Esophagus mucosa (tissue), 1 donor: ENCODE measurements at regions not wholly inside any gene's neighbourhood (a gene's known extent, or its start where the extent isn't known, plus 50 kb on each side); places are given as distances from the start of the nearest gene placed in this dataset.

Experiments used
- ATAC-seq: fragments of 200-7000 bp; cut with Tn5 transposase; one replicate; pipeline ENCODE4 v1.9.1; 2020
- donor health status: DM: yes; HTN: yes; CAD: no.

DNA sequence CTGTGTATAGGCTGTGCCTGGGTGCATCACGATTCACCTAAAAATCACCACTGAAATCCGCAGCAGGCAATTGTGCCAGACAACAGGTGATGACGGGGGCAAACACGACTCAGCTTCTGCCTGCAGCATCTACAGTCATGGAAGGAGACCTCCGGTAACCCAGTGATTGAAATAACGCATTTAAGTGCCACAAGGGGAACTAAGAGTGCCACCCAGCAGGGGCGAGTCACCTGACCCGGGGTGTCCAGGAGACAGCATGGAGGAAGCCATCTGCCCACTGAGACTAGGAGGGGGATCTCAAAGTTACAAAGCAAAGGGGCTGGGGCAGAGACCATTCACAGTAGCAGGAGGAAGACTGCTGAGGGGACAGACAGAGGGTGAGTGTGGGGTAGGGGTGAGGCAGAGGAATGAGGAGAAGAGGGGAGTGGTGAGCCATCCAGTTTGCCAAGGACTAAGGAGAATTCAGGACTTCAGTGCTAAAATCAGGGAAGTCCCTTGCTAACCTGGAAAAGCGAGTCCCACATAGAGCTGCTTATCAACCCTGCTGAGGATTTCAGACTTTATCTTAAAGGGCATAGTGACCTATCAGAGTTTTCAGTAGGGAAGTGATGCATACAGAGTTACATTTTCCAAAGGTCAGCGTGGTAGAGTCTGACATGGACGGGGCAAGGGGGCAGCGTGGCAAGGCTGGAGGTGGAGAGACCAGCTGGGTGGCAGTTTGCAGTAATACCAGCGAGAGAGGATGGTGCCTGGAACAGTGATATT is 256.7 kb upstream of the HES1 start:
- ATAC-seq: no peak

DNA sequence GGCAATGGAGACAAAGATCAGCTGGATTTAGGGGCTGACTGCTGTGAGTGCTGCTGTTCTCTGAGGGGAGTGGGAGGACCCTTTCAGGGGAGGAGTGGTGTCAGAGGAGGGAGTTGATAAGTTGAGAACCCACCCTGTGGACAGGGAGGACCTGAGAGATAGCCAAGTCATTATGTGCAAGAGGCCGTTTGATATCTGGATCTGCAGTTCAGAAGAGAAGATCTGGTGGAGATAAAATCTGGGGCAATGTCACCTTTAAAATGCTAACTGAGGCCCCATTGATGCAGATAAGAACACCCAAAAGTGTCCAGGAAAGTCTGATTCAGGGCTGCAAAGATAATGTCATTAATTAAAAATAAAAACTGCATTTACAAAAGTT is 256.1 kb upstream of the HES1 start:
- no peak for ATAC-seq

DNA sequence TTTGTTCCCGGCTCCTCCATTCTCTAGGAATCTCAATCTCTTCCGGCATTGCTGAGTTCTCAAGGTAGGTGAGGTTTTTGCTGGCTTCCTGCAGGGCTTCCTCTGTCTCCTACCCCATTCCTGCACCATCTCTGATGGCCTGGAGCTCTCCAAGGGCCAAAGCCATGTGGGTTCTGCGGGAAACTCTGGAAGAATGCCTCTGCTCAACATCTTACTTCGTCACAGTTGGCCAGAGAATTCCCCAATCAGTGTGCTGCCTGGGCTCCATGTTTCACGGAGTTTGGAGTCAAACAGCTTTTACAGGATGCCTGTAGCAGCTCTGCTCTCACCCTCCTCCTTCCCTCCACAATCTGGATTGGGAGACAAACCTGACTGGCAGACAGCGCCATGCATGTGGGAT is 253.9 kb upstream of the HES1 start:
- ATAC-seq: no peak

DNA sequence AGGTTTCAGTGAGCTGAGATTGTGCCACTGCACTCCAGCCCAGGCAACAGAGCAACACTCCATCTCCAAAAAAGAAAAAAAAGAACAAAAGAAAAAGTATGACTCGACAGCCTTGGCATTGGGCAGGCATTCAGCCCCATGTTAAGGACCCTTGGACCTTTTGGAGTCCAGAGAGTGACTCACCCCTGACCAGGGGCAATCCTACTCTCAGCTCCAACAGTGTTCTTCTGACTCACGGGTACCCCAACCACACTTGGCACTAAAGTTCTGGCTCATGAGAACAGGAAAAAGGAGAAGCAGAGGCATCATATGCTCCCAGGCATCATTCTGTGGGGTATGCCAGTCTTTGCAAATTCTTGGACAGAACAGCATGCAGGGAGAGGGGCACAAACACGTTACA is 252.4 kb upstream of the HES1 start:
- ATAC-seq: no peak

DNA sequence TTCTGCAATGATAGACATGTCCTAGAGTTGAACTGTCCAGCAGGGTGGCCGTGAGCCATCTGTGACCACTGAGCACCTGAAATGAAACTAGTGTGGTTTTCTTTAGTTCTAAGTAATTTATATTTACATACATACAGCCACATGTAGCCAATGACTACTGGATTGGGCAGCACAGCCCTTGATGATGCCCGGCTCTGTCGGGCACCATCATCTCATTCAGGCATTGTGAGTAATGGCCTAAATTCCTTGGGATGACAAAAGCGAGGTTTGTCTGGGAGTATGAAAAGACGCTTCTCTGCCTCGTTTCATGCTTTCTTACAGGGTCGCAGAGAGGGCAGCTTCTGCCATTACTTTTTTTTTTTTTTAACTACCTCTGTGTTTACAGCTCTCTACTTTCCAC is 251.9 kb upstream of the HES1 start:
- peak; percentile 11 for ATAC-seq

DNA sequence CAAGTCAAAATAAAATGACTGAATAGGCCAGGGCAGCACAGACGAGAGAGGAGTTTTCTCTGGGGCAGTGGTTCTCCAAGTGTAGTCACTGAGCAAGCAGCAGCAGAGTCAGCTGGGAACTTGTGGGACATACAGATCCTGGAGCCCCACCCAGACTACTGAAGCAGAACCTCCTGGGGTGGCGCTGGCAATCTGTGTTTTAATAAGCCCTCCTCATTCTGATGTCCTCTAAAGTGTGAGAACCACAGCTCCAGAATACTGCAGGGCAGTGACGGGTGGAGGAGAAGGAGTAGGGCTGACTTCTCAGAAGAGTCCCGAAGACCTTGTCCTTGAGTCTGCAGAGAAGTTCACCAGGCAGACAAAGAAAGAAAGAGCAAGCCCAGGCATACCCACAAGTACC is 251.3 kb upstream of the HES1 start:
- peak; percentile 63 for ATAC-seq

DNA sequence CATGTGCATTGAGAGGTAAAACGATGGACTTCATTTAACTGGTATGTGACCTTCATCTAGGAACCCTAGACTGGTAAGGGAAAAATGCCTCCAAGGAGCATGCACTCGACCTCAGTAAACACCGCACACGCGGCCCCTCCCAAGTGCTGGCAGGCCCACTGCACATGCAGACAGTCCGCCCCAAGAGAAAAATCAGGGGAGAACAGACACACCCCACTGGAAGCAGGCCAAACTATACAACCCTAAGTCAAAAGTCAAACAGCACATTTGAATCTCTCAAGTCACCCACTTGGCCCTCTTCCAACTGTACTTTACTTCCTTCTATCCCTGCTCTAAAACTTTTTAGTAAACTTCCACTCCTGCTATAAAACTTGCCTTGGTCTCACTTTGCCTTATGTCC is 250.1 kb upstream of the HES1 start:
- peak; percentile 86 for ATAC-seq

DNA sequence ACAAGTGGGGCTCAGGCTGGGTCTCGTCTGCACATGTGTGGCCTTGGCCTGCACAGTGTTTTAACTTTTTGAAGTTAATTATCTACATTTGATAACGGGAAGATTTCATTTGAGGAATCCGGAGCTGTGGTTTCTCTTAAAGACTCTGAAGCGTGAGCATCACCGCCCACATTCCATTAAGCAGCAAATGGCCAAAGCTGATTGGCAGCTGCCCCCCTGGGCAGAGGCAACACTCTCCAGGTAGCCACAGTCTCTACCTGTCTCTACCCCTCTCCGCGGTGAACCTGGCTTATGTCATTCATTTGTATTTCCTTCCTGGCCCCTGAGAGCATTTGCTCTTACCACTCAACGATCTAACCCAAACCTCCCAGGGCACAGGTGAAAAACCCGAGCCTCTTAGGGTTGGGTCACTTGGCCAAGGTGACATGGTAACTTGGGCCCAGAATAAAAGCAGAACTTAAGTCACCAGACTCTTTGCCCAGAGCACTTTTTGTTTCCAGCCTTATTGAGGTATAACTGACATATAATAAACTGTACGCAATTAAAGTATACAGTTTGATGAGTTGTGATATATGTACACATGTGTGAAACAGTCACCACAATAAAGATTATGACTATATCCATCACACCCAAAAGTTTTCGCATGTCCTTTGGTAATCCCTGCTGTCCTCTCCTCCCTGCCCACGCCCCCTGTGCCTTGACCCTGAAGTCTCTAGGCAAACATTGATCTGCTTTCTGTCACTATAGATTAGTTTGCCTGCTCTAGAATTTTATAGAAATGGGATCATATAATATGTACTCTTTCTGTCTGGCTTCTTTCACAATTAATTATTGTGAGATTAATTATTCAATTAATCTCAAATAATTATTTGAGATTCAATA is 245.7 kb upstream of the HES1 start:
- no peak for ATAC-seq

DNA sequence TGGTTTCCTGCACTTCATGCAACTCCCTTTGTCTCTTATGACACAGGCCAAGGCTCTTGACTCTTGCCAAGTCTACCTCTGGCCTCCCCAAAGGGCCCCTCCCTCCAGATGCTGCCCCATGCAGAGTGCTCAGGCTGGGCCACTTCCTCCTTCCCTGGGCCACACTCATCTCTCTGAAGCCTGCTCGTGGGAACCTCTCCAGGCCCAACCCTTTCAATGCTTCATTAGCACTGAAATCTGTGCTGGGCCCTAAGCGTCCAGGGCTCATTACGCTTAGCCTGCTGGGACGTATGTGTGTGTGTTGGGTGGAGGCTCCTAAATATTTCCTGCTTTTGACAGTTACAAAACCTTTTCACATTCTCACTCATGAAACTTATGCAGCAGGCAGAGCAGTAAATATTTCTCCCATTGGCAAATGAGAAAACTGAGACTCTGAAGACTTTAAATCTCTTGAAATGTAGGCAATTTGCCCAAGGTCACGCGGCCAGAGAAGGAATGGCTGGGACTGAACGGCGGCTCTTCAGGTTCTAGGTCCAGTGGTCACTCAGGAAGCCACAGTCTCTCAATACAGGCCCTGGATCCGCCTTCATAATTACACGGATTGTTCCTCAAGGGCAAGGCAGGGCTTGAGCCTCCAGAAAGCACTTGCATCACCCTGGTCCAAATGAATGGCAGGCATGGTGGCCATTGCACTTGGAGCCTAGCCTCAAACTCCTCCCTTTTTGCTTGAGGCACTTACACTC is 241.7 kb upstream of the HES1 start:
- peak; percentile 99 for ATAC-seq

DNA sequence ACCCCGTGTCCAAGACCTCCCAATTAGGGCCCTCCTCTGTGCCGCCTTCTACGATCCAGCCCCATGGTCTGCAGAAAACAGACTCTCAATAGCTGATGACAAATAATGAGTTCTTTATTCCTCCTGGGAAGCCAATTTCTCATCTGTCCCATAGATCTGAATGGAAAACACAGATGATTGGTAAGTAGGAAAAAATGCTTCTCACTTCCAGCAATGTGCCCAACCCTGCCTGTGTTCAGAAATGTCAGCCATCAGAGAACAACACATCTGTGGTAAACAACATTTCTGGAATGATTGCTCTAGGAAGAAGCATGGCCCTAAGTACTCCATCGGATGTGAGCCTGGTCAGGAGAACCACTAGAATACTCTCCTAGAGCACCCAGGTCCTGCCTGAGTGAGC is 240.5 kb upstream of the HES1 start:
- ATAC-seq: no peak

DNA sequence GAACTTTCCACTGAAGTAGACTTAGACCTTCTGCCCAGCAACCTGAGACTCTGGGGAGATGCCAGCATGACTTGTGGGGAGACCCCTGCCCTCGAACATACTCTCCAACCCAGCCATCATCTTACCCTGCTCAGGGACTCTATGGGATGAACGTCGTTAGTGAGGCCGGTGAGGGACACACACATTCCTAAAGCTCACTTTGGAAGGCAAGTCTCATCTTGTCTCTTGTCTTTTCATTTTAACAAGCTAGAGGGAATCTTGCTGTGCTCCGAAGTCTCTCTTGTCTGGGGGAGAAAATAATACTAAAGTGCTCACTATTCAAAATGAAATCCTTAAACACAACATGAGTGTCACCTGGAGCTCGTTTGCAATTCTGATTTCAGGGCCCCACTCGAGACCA is 239.5 kb upstream of the HES1 start:
- ATAC-seq: peak; percentile 13

DNA sequence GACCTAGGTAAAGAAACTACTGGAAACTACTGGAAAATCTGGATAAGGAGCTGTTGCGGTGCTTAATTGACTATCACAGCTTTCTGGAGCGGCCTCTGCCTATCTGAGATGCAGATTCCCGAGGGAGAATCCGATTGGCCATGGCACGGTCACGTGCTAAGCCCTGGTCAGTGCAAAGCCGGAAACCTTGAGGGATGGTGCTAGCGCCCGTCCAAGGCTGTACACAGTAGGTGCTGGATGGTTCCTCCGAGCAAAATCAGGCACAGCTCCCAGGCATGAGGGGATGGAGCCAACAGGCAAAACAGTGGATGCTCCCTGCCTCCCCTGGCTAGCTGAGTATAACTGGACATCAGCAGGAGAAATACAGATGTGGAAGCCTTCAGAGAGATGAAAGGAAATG is 238.7 kb upstream of the HES1 start:
- no peak for ATAC-seq

DNA sequence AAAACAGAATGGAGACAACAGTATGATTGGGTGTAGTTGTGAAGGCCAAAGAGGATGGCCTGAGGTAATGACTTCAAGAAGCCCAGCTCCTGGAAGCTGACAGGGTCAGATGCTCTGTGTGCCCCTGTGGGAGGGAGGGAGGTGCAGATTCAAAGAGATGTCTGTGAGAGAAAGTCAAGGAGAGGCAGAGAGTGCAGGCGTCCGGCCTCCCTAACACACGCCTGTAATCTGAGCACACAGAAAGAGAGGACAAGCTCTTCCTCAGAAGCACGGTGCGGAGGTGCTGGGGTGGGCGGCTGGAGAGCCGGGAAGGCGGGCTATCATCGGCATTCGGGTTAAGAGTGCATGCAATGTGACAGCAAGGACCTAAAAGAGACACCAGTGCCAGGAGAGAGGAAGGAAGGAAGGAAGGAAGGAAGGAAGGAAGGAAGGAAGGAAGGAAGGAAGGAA is 238.2 kb upstream of the HES1 start:
- no peak for ATAC-seq

DNA sequence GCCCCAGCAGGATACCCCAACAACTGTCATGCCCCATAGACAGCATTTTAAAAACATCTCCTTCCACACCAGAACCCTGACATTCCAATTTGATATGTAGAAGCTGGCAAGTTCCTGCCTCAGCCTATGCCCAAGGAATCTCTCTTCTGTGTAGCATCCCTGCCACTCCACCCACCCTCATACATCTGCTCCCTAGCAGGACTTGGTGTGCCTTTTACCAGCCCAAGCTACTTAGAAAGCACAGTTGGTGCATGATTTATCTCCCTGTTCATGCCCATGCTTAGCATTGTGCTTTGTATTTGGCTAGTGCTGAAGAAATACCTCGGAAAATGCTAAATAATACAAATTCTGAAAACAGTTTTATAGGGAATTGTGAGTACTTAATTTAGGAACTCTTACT is 236.9 kb upstream of the HES1 start:
- no peak for ATAC-seq

DNA sequence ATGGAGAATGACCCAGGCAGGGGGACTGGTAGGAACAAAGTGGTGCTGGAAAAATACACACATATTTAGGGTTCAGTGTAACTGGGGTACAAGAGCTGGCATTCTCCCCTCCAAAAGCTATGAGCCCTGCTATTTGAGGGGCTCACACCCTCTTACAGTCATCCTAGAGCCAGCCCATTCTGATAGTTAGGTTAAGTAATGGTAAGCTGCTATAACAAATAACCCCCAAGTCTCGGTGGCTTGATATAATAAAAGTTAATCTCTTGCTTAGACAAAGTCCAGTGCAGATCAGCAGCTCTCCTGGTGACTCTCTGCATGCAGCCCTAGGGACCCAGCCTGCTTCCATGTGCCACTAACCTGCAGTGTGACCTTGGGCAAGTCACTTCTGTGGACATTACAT is 234.9 kb upstream of the HES1 start:
- ATAC-seq: no peak

DNA sequence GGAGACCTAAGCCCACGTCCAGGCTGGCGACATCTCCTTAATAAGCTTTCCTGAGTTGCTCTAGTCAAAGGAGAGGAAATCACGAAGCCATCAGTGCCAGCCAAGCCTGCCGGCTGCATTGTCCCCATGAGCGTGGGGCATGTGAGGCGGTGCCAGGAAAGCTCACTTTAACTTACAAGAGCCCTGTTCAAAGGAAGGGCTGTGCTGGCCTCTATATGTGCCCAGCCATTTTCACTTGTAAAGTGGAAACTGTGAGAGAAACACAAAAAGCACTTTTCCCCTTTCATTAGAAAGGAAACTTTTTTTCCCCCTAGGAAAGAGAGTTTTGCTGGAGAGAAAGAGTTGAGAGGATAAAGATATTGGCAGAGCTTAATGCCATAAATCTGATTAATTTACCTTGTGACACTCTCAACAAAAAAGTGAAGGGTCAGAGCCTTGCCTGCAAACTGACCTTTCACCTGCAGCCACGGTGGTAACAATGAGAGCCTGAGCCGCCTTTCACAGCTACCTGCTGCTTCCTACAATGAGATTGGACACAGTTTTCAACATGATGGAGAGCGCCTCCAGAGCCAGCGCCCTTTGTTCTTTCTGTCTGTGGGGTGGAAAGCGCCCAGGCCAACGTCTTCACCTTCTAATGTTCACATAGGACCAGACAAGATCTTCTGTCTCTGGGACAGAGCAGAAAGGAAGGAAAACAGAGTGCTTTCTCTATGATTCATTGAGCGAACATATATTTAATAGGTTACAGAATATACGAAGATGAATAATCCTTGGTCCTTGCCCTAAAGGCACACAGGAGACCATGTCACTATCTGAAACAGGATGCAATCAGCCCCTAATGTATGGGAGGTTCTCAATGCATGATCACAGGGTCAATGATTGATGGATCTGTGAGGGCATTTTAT is 233.1 kb upstream of the HES1 start:
- ATAC-seq: no peak

DNA sequence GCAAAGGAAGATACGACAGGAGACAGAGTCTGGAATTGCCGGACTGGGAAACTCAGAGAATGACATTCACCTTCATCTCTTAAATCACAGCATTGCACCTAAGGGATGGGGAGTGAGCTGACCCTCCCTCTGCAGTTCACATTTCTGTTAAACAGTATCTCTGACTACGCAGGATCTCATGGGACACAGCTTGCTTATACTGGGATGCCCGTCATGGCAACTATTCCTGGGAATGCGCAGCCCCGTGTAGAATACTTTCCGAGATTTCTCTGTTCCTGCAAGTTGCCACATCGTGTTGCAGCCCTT is 232.5 kb upstream of the HES1 start:
- no peak for ATAC-seq

DNA sequence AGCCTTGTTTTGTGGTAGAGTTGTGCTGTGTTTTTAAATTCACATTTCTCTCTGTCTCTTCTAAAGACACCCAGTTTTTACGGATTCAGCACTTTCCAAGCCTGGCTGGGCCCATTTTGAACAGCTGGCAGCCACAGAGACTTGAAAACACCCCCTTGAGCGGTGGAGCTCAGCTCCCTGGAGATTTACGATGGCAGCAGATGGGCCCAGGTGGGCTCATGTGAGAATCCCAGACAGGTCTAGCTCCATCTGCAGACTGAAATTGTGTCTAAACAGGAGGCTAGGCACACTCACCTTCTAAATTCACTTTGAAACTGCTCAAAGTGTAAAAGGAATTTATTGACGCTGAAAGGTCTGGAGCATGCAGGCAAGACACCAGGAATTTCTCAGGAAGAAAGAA is 232.0 kb upstream of the HES1 start:
- ATAC-seq: no peak

DNA sequence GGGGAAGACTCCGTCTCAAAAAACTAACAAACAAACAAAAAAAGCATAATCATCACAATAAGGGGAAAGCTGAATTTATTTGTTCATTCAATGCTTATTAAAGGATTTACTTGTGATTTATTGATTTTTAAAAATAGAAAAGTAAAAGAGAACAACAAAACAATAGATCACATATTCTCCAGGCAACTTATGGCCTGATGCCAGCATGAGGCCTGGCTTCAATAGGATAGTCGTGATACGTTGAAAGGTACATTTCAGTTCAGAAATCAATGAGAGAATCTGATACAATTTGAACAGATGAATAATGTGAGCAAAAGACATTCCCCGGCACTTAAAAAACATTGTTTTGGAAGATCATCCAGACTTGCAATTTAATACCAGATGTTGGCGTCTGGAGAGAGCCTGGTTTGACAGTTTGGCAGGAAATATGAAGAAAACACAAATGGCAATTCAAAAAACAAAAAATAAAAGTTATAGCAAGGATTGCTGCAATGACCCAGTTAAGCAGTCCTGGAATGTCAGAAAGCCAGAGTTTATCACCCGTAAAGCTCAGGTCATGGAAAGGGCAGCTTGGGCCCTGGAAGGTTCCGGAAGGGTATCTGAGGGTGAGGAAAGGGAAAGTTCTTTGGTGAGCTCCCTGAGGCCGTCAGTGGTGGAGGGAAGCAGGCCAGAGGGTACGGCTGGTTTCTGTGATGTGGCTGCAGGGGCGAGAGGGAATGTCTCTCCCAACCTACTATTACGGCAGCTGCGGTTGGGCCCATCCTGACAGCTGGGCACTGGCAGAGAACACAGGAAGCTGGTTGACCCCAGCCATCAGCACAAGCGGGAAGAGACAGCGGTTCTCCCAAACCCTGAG is 230.2 kb upstream of the HES1 start:
- no peak for ATAC-seq

DNA sequence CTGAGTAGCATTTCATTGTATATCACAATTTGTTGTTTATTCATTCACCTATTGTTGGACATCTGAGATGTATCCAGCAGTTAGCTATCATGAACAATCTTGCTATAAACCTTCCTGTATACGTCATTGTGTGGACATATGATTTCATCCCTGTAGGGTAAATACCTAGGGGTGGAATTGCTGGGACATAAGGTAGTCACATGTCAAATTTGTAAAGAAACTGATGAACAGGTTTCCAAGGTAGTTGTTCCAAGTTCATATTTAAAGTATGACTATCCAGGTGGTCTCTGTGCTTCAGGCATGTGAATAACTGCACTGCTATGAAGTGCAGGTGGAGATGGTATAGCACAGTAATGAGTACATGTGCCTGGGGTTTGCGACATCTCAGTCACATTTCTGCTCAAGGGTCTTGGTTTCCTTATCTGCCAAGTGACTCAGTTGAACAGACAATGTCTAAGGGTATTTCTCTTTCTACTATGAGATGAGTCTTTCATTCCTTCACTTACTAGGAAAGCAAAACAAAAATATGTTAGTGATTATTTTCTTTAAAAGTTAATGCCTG is 229.0 kb upstream of the HES1 start:
- peak; percentile 24 for ATAC-seq

DNA sequence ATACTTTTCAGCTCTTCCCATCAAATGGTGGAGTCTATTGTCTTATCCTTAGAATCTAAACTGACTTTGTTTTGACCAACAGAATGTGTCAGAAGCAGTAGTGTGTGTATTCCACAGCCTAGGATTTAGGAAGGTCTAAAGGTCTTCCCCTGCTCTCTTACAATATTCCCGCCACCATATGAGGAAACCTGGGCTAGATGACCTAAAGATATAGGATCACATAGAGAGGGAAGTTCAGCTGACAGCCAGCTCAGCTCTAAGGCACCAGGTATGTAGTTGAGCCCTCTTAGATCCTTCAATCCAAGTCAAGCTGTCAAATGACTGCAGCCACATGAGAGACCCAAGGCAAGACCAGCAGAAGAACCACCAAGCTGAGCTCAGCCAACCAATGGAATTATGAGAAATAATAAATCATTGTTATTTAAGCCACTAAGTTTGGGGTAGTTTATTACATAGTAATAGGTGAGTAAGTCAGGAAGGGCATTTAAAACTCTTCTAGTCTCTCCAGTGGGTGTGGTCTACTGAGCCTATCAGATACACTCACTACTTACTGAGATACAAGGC is 227.7 kb upstream of the HES1 start:
- no peak for ATAC-seq
